ENCODE measurements at regions not wholly inside any gene's neighbourhood (a gene's known extent, or its start where the extent isn't known, plus 50 kb on each side); places are given as distances from the start of the nearest gene placed in this dataset.
"Not testable (repeated sequence)": the region's sequence is repeated elsewhere in the genome, so short reads cannot be mapped to it uniquely, and the experiment has no call there.

- no peak for DNase-seq
Observed at GRCh38 chr11:93902921-93903320, 52.5 kb upstream of the VSTM5 start.

- DNase-seq = no peak
Observed at GRCh38 chr11:93903989-93904388, 53.6 kb upstream of the VSTM5 start.

GRCh38 chr11:93904716-93905115 is 54.3 kb upstream of the VSTM5 start:
- DNase-seq = no peak

GRCh38 chr11:93905384-93905783 is 55.0 kb upstream of the VSTM5 start:
- peak; percentile 85 for DNase-seq

- peak; percentile 49 for DNase-seq
Observed at GRCh38 chr11:93906486-93906885, 56.1 kb upstream of the VSTM5 start.

- DNase-seq = peak; percentile 43
Observed at GRCh38 chr11:93907901-93908300, 57.5 kb upstream of the VSTM5 start.

- DNase-seq = peak; percentile 96
Observed at GRCh38 chr11:93908689-93909088, 58.3 kb upstream of the VSTM5 start.

GRCh38 chr11:93917673-93918072 is 67.3 kb upstream of the VSTM5 start:
- no peak for DNase-seq

- peak; percentile 49 for DNase-seq
Observed at GRCh38 chr11:93921695-93922468, 71.5 kb upstream of the VSTM5 start.

- DNase-seq = no peak
Observed at GRCh38 chr11:93922830-93923229, 72.4 kb upstream of the VSTM5 start.

GRCh38 chr11:93926099-93926498 is 75.7 kb upstream of the VSTM5 start:
- DNase-seq = not testable (repeated sequence)

- no peak for DNase-seq
Observed at GRCh38 chr11:93929407-93929806, 79.0 kb upstream of the VSTM5 start.

GRCh38 chr11:93933230-93933629 is 82.8 kb upstream of the VSTM5 start:
- no peak for DNase-seq

- no peak for DNase-seq
Observed at GRCh38 chr11:93935826-93936225, 85.3 kb upstream of the HEPHL1 start.

GRCh38 chr11:93936460-93936859 is 84.7 kb upstream of the HEPHL1 start:
- DNase-seq = no peak

- DNase-seq = no peak
Observed at GRCh38 chr11:93939084-93939760, 81.9 kb upstream of the HEPHL1 start.

- no peak for DNase-seq
Observed at GRCh38 chr11:93940395-93940794, 80.8 kb upstream of the HEPHL1 start.

GRCh38 chr11:93942176-93942575 is 79.0 kb upstream of the HEPHL1 start:
- no peak for DNase-seq

- DNase-seq = no peak
Observed at GRCh38 chr11:93945596-93945995, 75.6 kb upstream of the HEPHL1 start.

GRCh38 chr11:93952082-93952780 is 68.9 kb upstream of the HEPHL1 start:
- DNase-seq = no peak

GRCh38 chr11:93957397-93957952 is 63.7 kb upstream of the HEPHL1 start:
- DNase-seq = no peak

- no peak for DNase-seq
Observed at GRCh38 chr11:93958991-93959390, 62.2 kb upstream of the HEPHL1 start.

GRCh38 chr11:93959663-93960062 is 61.5 kb upstream of the HEPHL1 start:
- no peak for DNase-seq

- DNase-seq = no peak
Observed at GRCh38 chr11:93963072-93963471, 58.1 kb upstream of the HEPHL1 start.
